ENCODE measurements at regions not wholly inside any gene's neighbourhood (a gene's known extent, or its start where the extent isn't known, plus 50 kb on each side); places are given as distances from the start of the nearest gene placed in this dataset.

GRCh38 chr6:169850746-169851145 is 99.3 kb downstream of the ERMARD start:
- TF ChIP-seq CTCF (IDR thresholded peaks at IDR 0.05; ENCODE audit: insufficient read depth, low read depth, low read length) (no peak), EZH2 (IDR thresholded peaks at IDR 0.05; ENCODE audit: insufficient read depth, low read length) (no peak)

Measured in astrocyte (in vitro differentiated cells and primary cell).